HG02642 (cell line): ENCODE measurements at regions not wholly inside any gene's neighbourhood (a gene's known extent, or its start where the extent isn't known, plus 50 kb on each side); places are given as distances from the start of the nearest gene placed in this dataset.
A peak's percentile ranks its signal among the peaks of the same experiment; 100 is the strongest.

ENCODE experiments used
- ATAC-seq: cut with Tn5 transposase; IDR thresholded peaks from one replicate; pipeline ENCODE4 v1.9.1; 2021; ENCODE audit warnings: mild to moderate bottlenecking; ENCODE audit not compliant: unreplicated experiment, poor library complexity

DNA sequence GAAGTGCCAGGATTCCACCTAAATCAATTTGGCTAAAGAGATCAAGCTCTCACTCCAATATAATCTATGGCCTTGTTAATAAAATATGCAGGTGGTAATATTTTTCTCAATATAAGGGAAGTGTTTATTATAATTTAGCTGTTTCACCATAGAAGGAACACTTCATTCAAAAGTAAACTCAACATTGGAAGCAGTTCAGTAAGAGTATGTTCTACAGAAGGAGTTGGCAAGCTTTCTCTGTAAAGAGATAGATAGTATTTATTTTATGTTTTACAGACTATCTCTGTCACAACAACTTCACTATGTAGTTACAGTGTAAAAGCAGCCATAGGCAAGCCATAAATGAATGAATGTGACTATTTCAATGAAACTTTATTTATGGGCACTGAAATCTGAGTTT is 313.6 kb upstream of the ANO3 start:
- no peak for ATAC-seq

DNA sequence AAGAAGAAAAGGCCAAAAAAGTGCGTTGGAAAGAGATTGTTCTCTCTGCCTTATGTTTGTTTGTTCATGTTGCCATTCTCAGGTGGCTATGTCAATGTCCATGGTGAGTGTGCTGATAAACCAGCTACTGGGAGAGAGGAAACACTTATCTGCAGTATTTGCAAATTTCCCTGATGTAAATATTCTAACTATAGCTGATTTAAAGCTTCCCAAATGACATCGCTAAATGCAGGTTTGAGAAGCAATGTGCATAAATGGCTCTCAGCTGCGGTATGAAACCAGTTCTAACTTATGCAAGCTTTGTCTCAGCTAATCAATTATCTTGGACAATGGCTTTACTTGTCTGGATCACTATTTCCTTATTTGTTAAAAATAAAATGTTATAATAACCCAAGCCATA is 312.5 kb upstream of the ANO3 start:
- ATAC-seq: no peak

DNA sequence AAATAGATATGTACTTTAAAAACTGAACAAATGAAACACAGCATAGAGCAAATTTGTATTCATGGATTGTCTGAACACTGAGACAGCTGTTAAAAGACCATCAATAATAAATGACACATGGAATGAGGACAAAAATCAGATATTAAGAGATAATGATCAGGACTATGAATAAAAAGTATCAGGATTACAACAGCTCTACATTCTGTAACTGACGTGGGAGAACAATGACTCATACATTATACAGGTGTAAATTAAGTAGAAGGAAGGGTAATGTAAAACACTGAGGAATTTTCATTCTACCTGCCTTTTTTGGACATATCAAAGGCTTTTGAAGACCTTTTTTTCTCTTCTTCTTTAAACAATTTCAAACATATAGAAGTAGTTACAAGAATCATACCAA is 310.9 kb upstream of the ANO3 start:
- no peak for ATAC-seq

DNA sequence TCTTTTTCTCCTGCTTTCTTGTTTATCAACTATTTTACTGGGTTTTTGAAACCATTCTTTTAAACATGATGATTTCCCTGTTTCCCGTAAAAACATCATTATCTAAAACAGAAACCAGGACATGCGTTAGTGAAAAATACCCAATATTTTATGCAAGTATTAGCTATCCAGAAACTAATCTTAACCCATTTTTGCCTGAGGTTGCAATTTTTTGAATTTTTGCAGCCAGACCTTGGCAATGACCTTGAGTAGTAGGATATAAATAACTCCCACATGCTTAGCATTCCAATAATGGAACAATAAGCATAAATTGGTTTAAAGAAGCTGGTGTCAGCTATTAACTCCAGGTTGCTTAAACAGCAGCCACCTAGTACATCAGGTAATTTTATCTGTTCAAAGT is 308.9 kb upstream of the ANO3 start:
- ATAC-seq: no peak

DNA sequence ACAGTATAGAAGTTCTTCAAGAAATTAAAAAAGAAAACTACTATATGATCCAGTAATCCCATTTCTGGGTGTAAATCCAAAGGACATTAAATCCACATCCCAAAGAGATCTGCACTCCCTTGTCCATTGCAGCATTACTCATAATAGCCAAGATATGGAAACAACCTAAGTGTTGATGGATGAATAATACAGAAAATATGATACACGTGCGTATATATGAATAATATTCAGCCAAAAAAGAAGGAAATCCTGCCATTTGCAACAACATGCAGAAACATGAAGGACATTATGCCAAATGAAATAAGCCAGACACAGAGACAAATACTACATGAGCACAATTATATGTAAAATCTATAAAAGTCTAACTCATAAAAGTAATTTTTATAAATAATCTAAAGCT is 306.3 kb upstream of the ANO3 start:
- ATAC-seq: no peak

DNA sequence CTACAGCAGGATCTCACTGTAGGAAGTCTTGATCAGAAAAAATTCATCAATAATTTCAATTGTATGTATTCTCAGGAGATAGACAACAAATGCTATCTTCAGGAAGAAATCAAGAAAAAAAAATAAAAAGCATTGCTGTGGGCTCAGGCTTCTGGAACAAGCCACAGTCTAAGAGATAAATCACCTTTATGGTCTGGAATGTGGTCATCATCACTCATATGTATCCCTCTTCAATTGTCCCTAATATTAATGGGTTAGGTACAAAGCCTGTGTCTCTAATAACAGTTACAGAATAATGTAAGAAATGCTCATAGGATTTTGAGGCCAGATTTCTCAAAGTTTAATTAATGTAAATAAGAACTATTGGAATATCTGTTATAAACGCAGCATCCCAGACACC is 305.9 kb upstream of the ANO3 start:
- no peak for ATAC-seq

DNA sequence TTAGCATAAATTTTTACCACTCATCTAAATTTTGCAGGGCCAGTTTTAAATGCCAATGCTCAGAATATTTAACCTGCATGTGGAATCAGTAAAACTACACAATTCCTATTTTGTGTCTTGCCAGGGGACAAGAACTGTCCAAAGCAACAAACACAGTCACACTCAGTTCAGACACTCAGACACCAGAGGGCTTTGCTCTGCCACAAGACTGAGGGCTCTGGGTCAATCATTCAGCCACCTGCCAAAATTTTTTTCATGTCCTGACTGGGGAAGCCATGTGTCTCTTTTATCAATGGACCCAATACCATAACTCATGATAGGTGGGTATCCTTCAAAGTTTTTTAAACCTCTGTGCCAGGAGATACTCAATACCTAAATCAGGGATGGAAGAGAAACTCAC is 304.0 kb upstream of the ANO3 start:
- no peak for ATAC-seq

DNA sequence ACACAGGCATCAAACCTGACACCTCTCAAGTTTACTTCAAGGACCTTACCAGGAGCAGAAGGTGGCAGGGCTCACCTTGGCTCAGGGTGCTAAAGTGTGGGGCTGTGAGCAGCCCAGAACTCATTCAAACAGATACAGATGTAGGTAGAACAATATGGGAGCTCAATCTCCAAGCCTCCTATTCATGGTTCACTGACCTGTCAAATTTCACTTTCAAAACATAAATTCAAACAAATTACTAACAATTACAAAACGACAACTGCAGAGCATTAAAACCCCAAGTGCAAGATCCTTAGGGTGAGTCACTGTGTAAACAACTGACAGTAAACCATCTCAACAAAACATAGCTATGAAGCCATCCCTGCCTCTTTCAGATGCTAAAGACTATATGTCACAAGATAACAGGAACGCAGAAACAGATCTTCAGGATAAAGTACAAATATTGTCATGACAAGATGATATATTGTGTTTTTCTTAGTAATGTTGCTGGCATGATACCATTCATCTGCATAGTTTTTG is 303.5 kb upstream of the ANO3 start:
- no peak for ATAC-seq

DNA sequence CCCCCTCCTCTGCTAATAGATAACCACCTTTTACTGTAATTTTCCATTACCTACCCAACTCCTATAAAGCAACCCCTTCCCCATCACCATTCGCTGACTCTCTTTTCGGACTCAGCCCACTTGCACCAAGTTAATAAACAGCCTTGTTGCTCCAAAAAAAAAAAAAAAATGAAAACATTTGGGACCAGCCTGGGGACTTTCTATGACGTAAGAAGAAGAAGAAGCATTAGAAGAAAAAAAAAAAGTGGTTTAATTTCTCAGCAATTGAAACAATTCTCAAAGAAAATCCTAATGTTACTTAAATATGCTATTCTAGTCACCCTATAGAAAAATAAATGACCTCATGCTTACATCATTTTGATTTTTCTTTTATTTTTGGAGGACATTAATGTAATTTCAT is 301.5 kb upstream of the ANO3 start:
- no peak for ATAC-seq

DNA sequence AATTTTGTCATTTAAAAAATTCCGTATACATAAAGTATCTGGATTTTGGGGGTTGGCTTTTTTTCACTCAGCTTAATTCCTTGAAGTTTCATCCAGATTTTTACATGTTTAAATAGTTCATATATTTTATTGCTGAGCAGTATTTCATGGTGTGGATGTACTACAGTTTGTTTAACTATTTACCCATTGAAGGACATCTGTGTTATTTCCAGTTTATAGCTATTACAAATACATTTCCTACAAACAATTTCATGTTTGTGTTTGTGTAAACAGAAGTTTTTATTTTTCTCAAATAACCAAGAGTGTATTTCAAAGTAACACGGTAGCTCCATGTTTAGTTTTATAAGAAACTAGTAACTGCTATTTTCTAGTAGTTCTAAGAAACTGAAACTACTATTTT is 299.7 kb upstream of the ANO3 start:
- no peak for ATAC-seq

DNA sequence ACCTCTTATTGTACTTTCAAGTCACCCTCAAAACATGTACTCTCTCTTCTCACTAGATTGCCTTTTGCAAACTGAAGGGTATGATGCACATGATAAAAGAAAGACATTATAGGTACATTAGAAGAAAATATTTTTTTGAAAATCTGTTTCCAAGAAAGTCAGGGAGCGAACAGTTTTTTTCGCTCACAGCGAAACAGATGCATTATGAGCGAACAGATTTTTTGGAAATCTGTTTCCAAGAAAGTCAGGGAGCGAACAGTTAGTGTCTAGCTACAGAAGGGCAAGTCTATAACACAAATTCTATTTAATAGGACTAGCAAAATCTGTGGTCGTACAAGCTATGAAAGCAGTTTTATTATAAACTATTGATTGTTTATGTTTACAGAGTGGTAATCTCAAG is 296.2 kb upstream of the ANO3 start:
- ATAC-seq: no peak

DNA sequence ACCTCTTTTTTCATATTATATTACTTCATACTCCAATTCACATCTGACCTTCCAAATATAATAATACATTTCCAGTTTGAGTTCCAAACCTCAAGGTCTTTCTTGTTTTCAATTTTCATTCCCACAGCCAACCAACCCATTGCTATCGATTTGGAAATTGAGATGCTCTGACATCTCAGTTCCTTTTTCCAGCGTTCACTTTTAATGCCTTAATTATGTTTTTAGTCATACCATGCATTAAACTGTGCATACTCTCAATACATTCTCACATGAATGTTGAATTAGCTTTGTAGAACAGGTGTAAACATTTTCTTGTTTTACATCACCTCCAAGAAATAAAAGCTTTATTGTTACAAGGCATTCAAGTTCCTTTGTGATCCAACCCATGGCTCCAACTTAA is 294.2 kb upstream of the ANO3 start:
- ATAC-seq: peak; percentile 57

DNA sequence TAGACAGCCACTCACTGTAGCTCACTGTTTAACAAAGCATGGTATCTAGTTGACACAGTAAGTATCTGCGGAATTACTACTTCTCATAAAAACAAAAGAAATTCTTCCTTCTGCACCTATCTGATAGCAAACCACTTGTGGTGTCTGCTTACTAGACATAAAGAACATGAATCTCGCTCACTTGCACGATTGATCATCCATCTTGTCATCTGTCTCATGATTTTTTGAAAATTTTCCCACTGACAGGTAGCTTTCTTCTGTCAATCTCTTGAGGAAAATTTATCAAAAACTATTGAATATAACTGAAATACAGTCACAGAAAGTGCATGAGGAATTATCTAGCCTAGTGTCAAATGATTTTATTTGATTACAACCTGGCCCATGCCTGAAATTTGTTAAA is 291.6 kb upstream of the ANO3 start:
- no peak for ATAC-seq

DNA sequence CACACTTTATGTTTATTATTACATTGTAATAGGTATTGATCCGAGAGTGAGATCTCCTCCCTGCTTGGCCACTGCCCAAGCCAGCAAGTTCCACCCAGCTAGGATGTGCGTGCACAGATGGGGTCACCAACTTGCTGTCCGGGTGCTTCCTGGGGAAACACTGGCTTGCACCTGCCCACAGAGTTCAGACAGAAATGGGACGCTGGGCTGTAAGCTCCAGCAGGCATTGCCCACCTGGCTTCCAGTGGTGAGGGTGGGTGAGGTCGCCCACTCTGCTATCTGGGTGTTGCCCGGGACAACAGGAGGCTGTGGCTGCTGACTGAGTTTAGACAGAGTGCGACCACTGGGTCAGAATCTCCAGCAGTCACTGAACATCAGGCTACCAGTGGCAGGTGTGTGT is 289.8 kb upstream of the ANO3 start:
- ATAC-seq: no peak

DNA sequence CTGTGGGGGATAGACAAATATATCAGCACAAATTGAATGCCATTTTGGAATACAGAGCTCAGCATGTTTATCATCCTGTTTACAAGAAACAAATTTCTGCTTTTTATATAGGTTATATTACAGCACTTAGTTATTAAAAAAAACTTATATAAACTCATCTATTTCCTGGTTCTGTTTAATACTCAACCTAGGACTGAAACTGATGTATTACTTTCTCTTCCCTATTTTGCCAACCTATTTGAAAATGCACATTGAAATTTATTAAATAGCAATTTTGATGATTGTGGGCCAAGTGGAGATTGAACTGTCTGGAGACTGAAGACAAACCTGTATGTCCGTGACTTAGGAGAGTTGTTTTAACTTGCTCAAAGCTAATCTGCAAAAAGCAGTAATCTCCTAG is 288.3 kb upstream of the ANO3 start:
- ATAC-seq: peak; percentile 75

DNA sequence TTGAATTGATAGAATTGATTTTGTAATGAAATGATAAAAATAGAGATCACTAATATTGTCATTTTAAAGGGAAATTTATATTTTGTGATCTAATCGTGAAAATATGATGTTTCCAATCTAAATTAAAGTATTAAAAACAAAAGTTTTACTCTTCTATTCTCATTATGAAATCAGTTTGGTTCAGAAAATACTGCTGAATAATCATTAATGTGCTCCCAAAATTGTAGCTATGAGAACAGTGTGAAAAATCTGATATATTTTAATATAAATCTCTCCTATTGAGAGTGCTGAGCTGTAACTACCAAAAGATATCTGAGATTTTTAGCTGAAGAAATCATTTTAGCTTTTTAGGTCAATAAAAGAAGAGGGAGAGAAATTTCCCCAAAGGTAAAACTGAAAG is 287.5 kb upstream of the ANO3 start:
- ATAC-seq: no peak

DNA sequence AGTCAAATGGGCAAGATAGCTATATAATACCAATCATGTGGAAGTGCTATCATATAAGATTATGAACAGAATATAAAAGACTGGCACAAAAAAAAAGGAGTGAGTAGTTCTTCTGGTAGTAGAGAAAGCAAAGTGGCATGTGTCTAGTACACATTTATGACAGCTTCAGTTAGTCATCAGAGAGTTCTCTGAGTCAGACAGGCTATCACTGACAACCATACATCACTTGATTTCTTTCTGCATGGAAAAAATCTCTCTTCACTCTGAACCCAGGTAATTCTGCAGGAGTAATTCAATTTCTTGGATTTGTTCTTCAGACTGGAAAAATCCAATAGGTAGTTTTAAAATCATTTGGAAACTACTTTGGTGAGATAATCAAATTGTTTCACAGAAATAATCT is 286.8 kb upstream of the ANO3 start:
- no peak for ATAC-seq

DNA sequence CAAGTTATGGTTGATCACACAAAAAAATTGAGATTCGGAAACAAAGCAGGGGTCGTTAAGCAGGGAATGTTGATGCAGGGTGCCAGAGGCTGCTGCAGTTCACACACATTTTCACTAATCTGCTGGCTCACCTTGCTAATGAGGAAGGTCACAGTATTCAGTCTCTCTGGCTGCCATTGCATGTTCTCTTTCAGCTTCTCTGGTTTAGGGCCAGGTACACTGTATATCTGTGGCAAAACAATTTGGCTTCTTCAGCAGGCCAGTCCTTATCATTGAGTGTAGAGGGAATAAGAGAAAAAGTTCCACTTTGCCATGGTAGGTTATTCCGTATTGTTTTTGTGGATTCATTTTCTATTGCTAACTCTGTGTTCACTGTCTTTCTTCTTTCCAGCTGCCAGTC is 283.7 kb upstream of the ANO3 start:
- no peak for ATAC-seq

DNA sequence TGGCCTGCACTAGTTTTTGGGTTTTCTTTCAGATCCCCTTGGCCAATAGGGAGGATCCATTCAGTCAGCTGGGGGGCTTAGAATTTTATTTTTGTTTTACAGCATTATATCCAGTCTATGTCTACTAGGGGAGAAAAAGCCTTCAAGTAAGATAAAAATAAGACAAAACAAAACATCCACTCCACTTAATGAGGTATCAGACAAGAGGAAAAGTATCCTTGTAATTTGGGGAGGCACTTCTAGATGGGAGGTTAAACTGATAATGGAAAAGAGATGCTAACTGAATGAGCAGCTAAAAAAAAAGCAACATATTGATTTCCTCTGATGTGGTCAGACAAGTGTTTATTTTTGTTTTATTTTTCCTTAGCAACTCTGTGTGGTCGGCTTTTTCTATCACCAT is 278.0 kb upstream of the ANO3 start:
- ATAC-seq: no peak

DNA sequence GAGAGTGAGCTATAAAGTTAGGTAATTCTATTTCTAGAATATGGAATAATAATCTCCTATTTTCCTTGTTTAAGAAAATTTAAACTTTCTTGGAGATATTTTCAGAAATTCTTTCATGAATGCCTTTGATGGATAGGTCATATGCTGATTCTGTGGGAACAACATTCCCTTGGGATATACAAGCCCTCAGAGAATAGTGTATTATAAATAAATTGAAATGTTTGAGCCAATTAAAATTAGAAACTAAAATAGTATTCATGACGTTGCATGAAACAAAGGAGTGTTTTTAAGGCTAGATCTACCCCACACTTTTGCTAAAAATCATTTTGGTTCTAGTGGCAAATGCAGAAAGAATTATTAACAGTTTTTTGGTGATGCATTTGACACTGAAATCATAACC is 269.3 kb upstream of the ANO3 start:
- no peak for ATAC-seq

DNA sequence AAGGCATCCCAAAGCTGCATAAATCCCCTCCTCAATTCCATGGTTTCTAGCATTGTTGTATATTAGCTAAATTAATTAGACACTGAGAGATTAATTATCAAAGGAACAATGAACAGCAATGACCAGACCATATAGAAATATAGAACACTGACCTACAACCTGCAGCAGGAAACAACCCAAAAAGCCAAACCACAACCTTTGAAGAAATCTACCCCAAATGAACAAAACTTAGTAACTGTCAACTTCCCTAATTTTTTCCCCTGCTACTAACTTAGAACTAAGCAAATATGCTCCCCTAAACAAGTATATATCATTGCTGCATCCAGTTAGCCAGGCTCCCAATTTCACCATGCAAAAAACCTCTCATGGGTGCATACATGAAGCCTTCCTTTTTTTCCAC is 268.0 kb upstream of the ANO3 start:
- peak; percentile 43 for ATAC-seq

DNA sequence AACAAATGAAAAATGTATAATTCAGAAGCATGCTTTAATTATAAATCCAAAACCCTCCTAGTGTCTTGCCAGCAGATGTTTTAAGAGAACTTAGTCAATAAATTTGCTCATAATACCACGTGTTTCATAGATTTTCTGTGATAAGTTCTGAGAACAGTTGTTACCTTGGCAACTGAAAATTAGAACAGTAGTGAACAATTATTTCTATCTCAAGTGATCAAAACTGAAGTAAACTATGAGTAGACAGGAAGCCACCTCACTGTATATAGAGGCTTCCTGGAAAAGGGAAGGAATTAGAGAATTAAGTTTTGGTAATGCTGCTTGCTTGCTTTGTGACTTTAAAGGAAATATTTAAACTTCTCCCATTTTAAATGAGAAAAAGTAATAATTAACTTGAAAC is 266.0 kb upstream of the ANO3 start:
- no peak for ATAC-seq

DNA sequence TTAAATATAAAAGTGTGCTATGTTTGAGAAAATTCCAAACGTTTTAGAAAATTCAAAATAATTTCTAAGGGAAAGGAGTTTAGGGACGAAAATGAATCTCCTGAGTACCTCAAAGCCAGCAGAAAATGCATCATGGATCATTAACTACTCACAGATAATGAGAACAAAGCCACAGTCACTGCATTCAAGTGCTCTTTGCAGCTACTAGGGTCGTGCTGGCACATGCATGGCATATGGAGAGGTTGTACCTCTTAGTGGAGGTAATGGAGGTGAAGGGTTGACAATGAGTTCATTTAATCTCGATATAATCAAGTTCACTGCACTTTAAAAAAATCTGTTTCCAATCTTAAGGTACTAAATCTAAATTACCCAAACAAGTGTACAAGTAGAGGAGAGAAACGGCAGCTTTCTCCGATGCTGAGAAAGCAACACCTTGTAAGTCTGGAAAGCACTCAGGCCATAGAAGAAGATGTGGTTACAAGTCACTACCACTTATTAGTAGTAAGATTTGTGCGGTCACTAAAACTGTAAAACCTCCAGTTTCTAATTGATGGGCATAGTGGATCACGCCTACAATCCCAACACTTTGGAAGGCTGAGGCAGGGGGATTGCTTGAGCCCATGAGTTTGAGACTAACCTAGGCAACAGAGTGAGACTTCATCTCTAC is 261.1 kb upstream of the ANO3 start:
- no peak for ATAC-seq
